DMS114 treated with DMSO at 0.1 percent for 48 hours (cell line): ENCODE measurements at regions not wholly inside any gene's neighbourhood (a gene's known extent, or its start where the extent isn't known, plus 50 kb on each side); places are given as distances from the start of the nearest gene placed in this dataset.

Source experiments
- DNase-seq: peaks from one replicate; lab custom pipeline; 2025; ENCODE audit not compliant: unreplicated experiment; lab: John Stamatoyannopoulos, UW

DNA sequence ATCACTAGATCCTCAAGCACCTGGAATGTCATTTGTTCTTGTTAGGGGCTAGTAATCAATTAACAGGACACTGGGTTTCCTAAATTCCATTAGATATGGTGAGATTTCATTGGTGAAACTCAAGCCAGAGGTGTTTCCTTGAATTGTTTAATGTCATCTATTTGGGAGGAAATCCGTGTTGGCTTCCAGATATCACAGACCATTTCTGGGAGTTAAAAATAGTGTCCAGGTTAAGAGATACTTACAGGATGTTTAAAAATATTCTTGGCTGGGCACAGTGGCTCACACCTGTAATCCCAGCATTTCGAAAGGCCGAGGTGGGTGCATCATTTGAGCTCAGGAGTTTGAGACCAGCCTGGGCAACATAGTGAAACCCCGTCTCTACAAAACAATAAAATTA lies 688.3 kb upstream of the WWC1 start:
- no peak for DNase-seq

DNA sequence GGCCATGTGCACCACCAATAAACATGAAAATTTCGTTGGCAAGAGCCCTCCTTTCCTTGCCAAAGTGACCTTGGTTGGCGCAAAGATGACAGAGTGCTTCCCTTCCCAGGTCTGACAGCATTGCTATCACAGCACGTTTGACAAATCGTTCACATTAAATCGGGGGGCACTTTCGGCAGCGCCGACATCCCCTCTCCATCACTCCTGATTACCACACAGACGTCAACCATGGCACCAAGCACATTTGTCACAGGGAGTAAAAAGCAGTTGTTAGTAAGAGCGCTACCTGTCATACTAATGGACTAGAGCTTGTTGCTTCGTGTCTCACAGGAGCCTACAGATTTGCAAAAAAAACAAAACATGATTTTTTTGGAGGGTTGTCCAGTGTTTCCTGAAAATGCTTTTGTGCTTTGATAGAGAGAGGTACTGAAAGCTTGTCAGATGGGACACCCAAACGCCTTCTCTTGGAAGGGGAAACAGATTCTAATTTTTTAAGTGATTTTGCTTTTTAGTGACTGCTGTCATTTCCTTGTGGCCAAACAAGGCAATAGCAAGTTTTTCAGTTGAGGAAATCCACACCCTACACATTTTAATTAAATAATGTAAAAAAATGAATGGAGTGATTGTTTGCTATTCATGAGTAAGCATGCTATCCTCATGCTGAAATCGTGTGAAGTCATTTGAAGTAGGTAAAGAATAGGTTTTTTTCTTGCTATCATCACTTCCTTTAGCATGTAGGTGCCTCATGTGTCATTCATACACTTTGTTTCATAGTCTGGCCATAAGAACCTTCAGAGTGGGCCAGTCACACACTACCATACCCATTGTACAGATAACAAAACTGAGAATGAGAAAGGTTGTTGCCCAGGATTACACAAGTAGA lies 682.8 kb upstream of the WWC1 start:
- no peak for DNase-seq

- DNase-seq: no peak
Observed at GRCh38 chr5:167614294-167615021, 677.0 kb upstream of the WWC1 start.

DNA sequence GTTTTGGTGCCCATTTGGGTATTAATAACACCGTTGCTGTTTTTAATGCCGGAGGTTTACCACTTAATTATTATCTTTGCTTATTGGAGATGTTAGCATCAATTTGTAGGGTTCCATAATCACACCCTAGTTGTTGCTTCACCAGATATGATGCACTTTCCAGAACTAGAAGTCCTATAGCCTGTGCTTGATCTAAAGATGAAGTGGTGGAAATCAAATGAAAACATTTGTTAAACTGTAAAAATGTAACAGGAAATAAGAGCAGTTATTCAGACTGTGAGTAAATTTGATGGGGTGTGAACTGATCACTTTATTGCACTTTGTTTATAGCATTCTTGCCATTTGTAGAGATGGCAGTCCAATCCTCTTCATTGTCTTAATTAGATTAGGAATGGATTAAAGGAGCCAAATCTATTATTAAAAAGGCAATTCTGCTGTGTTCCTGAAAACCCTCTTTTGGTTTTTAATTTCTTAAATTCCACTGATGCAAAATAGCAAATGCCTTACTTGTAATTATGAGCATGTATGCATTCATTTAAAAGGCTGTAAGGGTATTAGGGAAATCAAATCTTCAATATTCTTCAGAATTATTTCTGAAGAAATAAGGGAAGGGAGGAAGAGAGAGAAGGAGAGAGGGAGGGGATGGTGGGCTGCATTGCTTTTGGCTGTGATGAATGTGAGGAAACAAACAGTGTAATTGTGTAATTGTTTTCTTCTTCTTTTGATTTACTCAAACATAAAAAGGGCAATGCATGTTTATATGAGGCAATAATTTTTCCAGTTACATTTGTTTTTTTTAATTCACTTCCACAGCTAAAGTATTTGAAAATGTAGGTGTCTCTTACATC lies 675.2 kb upstream of the WWC1 start:
- DNase-seq: no peak

GRCh38 chr5:167623354-167623753 lies 668.1 kb upstream of the WWC1 start:
- no peak for DNase-seq

GRCh38 chr5:167624053-167624452 lies 667.4 kb upstream of the WWC1 start:
- no peak for DNase-seq

DNA sequence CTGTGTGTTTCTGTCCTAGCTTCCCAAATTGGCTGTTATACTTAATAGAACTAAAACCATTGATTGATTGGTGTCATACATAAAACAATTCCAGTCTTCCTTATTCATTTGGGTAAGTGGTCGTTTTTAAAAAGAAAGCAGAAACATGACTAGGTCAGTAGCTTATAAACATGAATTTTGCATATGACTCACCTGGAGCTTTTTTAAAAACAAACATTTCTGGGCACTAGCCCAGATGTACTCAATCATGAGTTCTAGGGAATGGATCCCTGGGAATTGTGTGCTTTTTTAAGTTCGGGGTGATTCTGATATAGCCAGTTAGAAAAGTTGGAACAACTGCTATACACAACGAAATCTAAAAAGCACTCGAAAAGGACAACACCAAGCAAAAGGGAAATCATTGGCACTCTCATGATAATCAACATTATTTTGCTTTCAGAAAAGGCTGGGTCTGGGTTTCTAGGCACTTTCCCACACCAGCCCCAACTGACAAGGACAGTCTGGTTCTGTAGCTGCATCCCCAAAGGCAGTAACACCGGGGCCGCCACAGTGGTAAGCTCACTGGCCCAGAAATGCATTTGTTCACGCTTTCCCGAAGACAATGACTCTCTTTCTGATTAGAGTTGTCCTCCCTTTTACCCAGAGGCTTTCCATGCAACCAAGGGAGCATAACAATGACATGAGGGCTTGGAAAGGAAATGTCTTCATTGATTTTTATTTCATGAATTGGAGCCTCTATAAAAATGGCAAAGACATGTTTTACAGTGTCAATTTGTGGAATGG lies 664.9 kb upstream of the WWC1 start:
- DNase-seq: no peak

DNA sequence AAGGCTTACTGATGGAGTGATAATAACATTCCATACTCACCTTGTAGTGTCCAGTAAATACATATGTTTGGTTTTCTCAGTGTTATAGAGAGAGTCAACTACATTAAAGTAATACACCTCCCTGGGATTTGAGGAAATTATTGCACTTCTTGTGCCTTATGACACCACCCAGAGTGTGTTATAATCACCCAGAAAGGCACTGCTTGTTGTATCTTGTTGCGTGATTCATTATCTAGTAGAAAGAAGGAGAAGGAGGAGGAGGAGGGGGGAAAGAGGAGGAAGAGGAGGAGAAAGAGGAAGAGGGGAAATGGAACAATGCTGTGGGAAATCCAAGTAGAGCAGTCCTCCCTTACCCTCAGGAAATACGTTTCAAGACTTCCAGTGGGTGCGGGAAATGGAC lies 661.8 kb upstream of the WWC1 start:
- no peak for DNase-seq

GRCh38 chr5:167631191-167631590 lies 660.3 kb upstream of the WWC1 start:
- DNase-seq: no peak

- DNase-seq: no peak
Observed at GRCh38 chr5:167633114-167633513, 658.3 kb upstream of the WWC1 start.

- DNase-seq: no peak
Observed at GRCh38 chr5:167633931-167634341, 657.5 kb upstream of the WWC1 start.

GRCh38 chr5:167634432-167634831 lies 657.0 kb upstream of the WWC1 start:
- no peak for DNase-seq

- DNase-seq: no peak
Observed at GRCh38 chr5:167638816-167639215, 652.6 kb upstream of the WWC1 start.

GRCh38 chr5:167639273-167639672 lies 652.2 kb upstream of the WWC1 start:
- no peak for DNase-seq

DNA sequence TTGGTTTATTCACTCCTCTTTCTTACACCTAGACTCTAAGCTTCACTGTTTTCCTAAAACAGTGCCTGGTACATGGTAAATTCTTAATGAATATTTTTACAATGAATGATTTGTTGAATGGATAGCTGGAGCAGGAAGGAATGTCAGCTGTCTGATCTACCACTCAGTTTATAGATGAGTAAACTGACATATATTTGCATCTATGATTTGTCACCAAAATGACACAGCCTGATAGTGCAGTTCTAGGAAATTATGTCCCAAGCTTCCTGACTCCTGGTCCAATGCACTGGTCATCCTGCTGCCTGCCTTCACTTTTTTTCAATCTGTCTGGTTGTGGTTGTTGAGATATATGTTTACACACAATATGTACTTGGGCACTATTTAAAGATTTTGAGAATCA lies 651.7 kb upstream of the WWC1 start:
- DNase-seq: no peak

DNA sequence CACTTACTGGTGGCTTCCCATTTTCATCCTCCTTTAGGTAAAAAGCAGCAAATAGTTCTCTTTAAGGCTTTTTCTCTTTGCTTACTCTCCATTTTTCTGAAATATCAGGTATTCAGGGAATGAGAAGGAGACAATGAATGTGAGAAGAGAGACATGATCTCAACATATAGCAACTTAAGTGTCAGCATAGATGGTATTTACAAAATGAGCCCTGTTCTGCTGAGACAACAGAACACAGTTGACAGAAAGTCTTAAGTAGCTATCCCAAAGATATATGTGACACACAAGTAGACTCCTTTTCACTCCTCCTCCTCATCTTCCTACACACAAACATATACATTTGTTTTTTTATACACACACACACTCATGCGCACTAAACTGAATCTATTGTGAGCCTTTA lies 649.3 kb upstream of the WWC1 start:
- no peak for DNase-seq

- DNase-seq: no peak
Observed at GRCh38 chr5:167642779-167643517, 648.5 kb upstream of the WWC1 start.

DNA sequence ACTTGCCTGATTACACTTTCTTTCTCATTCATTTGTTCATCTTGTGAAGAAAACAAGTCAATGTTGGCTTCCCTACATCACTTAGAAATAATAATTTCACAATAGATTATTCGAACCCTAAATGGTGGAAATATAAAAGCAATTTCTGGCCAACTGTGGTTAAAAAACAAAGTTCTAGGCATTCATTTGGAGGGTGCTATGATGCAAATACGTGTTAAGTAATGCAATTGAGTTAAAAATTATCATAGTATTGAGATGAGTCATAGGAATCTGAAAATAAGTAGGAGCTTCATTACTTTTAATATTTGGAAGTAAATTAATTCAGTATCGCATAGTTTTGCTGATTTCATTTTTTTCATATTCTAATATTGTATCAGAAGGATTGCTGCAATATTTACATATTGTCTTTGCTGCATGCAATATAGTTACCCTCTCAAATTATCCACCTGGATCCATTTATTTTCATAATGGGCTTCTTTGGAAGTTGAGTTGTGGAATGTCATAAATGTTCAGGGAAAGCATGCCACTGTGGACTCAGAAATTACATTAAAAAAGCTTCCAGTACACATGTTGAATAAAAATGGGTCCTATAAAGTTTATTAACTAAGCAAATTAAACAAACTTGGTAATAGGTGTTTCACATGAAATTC lies 647.7 kb upstream of the WWC1 start:
- DNase-seq: no peak

GRCh38 chr5:167644619-167645018 lies 646.8 kb upstream of the WWC1 start:
- no peak for DNase-seq

GRCh38 chr5:167649471-167649870 lies 642.0 kb upstream of the WWC1 start:
- no peak for DNase-seq
